Thymus (tissue), 11 donors: ENCODE measurements at regions not wholly inside any gene's neighbourhood (a gene's known extent, or its start where the extent isn't known, plus 50 kb on each side); places are given as distances from the start of the nearest gene placed in this dataset.
"Not testable (repeated sequence)": the region's sequence is repeated elsewhere in the genome, so short reads cannot be mapped to it uniquely, and the experiment has no call there.

Experiments
- DNase-seq, 9 donors: peaks; one replicate each; pipeline ENCODE4 v3.0.0-alpha.2; 2013; ENCODE audit warnings: low spot score in 9 of 9, low read depth in 6 of 9, missing footprints in 1 of 9
- H3K27ac ChIP-seq, 2 donors: one replicate each; pipeline ENCODE4 v1.5.1; 2013; ENCODE audit warnings: control low read depth in 1 of 2, low read depth in 1 of 2, low read length in 1 of 2, mild to moderate bottlenecking in 1 of 2, moderate library complexity in 1 of 2
- H3K27me3 ChIP-seq, 2 donors: one replicate each; pipeline ENCODE4 v1.5.1; 2013; ENCODE audit warnings: low read length in 1 of 2; ENCODE audit not compliant: control insufficient read depth in 2 of 2, insufficient read depth in 1 of 2
- H3K36me3 ChIP-seq, 2 donors: one replicate each; pipeline ENCODE4 v1.5.1; 2013; ENCODE audit warnings: low read length in 1 of 2, mild to moderate bottlenecking in 1 of 2, moderate library complexity in 1 of 2; ENCODE audit not compliant: control insufficient read depth in 2 of 2, insufficient read depth in 2 of 2
- H3K4me1 ChIP-seq, 2 donors: one replicate each; pipeline ENCODE4 v1.5.1; 2013; ENCODE audit warnings: low read length in 2 of 2; ENCODE audit not compliant: control insufficient read depth in 2 of 2, insufficient read depth in 2 of 2
- H3K4me3 ChIP-seq, 2 donors: one replicate each; pipeline ENCODE4 v1.5.1; 2013; ENCODE audit warnings: low read length in 2 of 2, control low read depth in 1 of 2, mild to moderate bottlenecking in 1 of 2
- H3K9me3 ChIP-seq, 2 donors: one replicate each; pipeline ENCODE4 v1.5.1; 2013; ENCODE audit warnings: low read length in 1 of 2, mild to moderate bottlenecking in 1 of 2; ENCODE audit not compliant: control insufficient read depth in 2 of 2, insufficient read depth in 1 of 2
- WGBS: extraction: QIAGEN DNeasy Blood & Tissue Kit; methylation state at CpG from one replicate; pipeline ENCODE4 v1.1.7; 2013; 5-methylcytosine and 5-hydroxymethylcytosine counted together
- donor health status: healthy.

- Histone ChIP-seq H3K27ac (no peak overlapping the region), H3K36me3 (no peaks in the 10 kb centered on the region), H3K4me3 (no peak overlapping the region), H3K9me3 (peaks cover 0 to 4% of the 10 kb centered on the region in 2 donors), H3K27me3 (no peaks in the 10 kb centered on the region), H3K4me1 (no peaks in the 10 kb centered on the region)
- DNase-seq = no peak
- 53% methylated on average over 2 of the region's 2 CpGs for WGBS
These were observed 744.4 kb upstream of the PRR20A start for GRCh38 chr13:56396318-56396717.

- peaks cover 4 to 14% of the 10 kb centered on the region in 2 donors for H3K9me3 ChIP-seq
- H3K27me3 ChIP-seq = no peaks in the 10 kb centered on the region
- WGBS = 93% methylated on average over 3 of the region's 3 CpGs
- no peak overlapping the region for H3K27ac ChIP-seq
- no peak for DNase-seq
- H3K36me3 ChIP-seq = no peaks in the 10 kb centered on the region
- no peaks in the 10 kb centered on the region for H3K4me1 ChIP-seq
- H3K4me3 ChIP-seq = no peak overlapping the region
These were observed 739.9 kb upstream of the PRR20A start for GRCh38 chr13:56400774-56401173.

- Histone ChIP-seq H3K4me3 (no peak overlapping the region), H3K27ac (no peak overlapping the region), H3K9me3 (no peaks in the 10 kb centered on the region), H3K27me3 (no peaks in the 10 kb centered on the region), H3K4me1 (no peaks in the 10 kb centered on the region), H3K36me3 (no peaks in the 10 kb centered on the region)
- no peak for DNase-seq
These were observed 727.9 kb upstream of the PRR20A start for GRCh38 chr13:56412856-56413255.

- no peaks in the 10 kb centered on the region for H3K27me3 ChIP-seq
- WGBS = 60% methylated on average over 3 of the region's 3 CpGs
- no peaks in the 10 kb centered on the region for H3K9me3 ChIP-seq
- H3K36me3 ChIP-seq = no peaks in the 10 kb centered on the region
- no peak overlapping the region for H3K4me3 ChIP-seq
- no peak overlapping the region for H3K27ac ChIP-seq
- DNase-seq = peak in 1 of 9 donors; percentile 16
- no peaks in the 10 kb centered on the region for H3K4me1 ChIP-seq
These were observed 716.5 kb upstream of the PRR20A start for GRCh38 chr13:56424246-56424645.

- no peak for DNase-seq
- Histone ChIP-seq H3K4me3 (no peak overlapping the region), H3K27me3 (no peaks in the 10 kb centered on the region), H3K4me1 (no peaks in the 10 kb centered on the region), H3K36me3 (no peaks in the 10 kb centered on the region), H3K27ac (no peak overlapping the region), H3K9me3 (no peaks in the 10 kb centered on the region)
- 83% methylated on average over 7 of the region's 7 CpGs for WGBS
These were observed 683.1 kb upstream of the PRR20A start for GRCh38 chr13:56457535-56458190.

GRCh38 chr13:56459286-56459685 is 681.4 kb upstream of the PRR20A start:
- H3K27me3 ChIP-seq = no peaks in the 10 kb centered on the region
- no peak for DNase-seq
- H3K9me3 ChIP-seq = peaks cover 0 to 5% of the 10 kb centered on the region in 2 donors
- H3K4me3 ChIP-seq = no peak overlapping the region
- no peaks in the 10 kb centered on the region for H3K36me3 ChIP-seq
- H3K27ac ChIP-seq = no peak overlapping the region
- WGBS = 78% methylated on average over 1 of the region's 1 CpG
- no peaks in the 10 kb centered on the region for H3K4me1 ChIP-seq

- H3K9me3 ChIP-seq = peaks cover 0 to 9% of the 10 kb centered on the region in 2 donors
- H3K27ac ChIP-seq = no peak overlapping the region
- H3K27me3 ChIP-seq = no peaks in the 10 kb centered on the region
- no peak for DNase-seq
- H3K4me3 ChIP-seq = no peak overlapping the region
- H3K4me1 ChIP-seq = no peaks in the 10 kb centered on the region
- no peaks in the 10 kb centered on the region for H3K36me3 ChIP-seq
- 88% methylated on average over 3 of the region's 3 CpGs for WGBS
These were observed 639.0 kb upstream of the PRR20A start for GRCh38 chr13:56501750-56502149.

- H3K36me3 ChIP-seq = no peaks in the 10 kb centered on the region
- DNase-seq = no peak
- 92% methylated on average over 2 of the region's 2 CpGs for WGBS
- no peak overlapping the region for H3K4me3 ChIP-seq
- H3K4me1 ChIP-seq = no peaks in the 10 kb centered on the region
- H3K27me3 ChIP-seq = no peaks in the 10 kb centered on the region
- no peaks in the 10 kb centered on the region for H3K9me3 ChIP-seq
- no peak overlapping the region for H3K27ac ChIP-seq
These were observed 629.9 kb upstream of the PRR20A start for GRCh38 chr13:56510836-56511235.

- not testable (repeated sequence) for H3K4me3 ChIP-seq, DNase-seq, H3K4me1 ChIP-seq, H3K36me3 ChIP-seq, H3K27me3 ChIP-seq, H3K27ac ChIP-seq, H3K9me3 ChIP-seq
- 86% methylated on average over 2 of the region's 2 CpGs for WGBS
These were observed 628.4 kb upstream of the PRR20A start for GRCh38 chr13:56512336-56512735.

- 71% methylated on average over 1 of the region's 1 CpG for WGBS
- no peak for DNase-seq
- no peaks in the 10 kb centered on the region for H3K27me3 ChIP-seq
- H3K36me3 ChIP-seq = no peaks in the 10 kb centered on the region
- no peak overlapping the region for H3K4me3 ChIP-seq
- no peaks in the 10 kb centered on the region for H3K4me1 ChIP-seq
- H3K9me3 ChIP-seq = no peaks in the 10 kb centered on the region
- H3K27ac ChIP-seq = no peak overlapping the region
These were observed 625.3 kb upstream of the PRR20A start for GRCh38 chr13:56515441-56515840.
